OCI-LY7 (cell line): ENCODE measurements at regions not wholly inside any gene's neighbourhood (a gene's known extent, or its start where the extent isn't known, plus 50 kb on each side); places are given as distances from the start of the nearest gene placed in this dataset.
A peak's percentile ranks its signal among the peaks of the same experiment; 100 is the strongest.
"Not testable (repeated sequence)": the region's sequence is repeated elsewhere in the genome, so short reads cannot be mapped to it uniquely, and the experiment has no call there.

Experiments used
- BruUV-seq: library from RNA; stranded (reverse); fragments of 400-500 nt; replicated peaks from 2 replicates; lab custom pipeline; 2021; lab: Mats Ljungman, UMichigan
- CTCF ChIA-PET: fragments of 300-600 bp; sonication (Branson Sonifier 250); formaldehyde crosslinking; loops from one replicate; lab custom pipeline; 2022; ENCODE audit warnings: antibody characterized with exemption; ENCODE audit not compliant: unreplicated experiment; lab: Charles Lee
- POLR2A ChIA-PET: fragments of 300-600 bp; sonication (Branson Sonifier 250); formaldehyde crosslinking; loops from one replicate; lab custom pipeline; 2022; ENCODE audit warnings: antibody characterized with exemption; lab: Charles Lee
- DNase-seq: peaks from one replicate; pipeline ENCODE4 v3.0.0-alpha.2; 2015; ENCODE audit warnings: low spot score
- H2AFZ ChIP-seq: fragments of 200-600 bp; sonication (generic), shearing (Covaris generic); 2 replicates; pipeline ENCODE4 v1.6.1; 2014; ENCODE audit warnings: mild to moderate bottlenecking, antibody characterized with exemption, low read length, moderate library complexity
- H3K27ac ChIP-seq: fragments of 200-600 bp; sonication (generic); 2 replicates; pipeline ENCODE4 v1.5.1; 2014; ENCODE audit warnings: mixed run types, low read depth, mild to moderate bottlenecking, moderate library complexity, low read length, inconsistent platforms; ENCODE audit not compliant: poor library complexity, severe bottlenecking
- H3K36me3 ChIP-seq: fragments of 200-600 bp; sonication (generic); 2 replicates; pipeline ENCODE4 v1.6.1; 2014; ENCODE audit warnings: mild to moderate bottlenecking, antibody characterized with exemption, low read length, moderate library complexity, mixed read lengths; ENCODE audit not compliant: insufficient read depth
- H3K4me1 ChIP-seq: fragments of 200-600 bp; sonication (generic); 2 replicates; pipeline ENCODE4 v1.5.1; 2014; ENCODE audit warnings: mild to moderate bottlenecking, low read length; ENCODE audit not compliant: insufficient read depth, poor library complexity, severe bottlenecking
- H3K4me2 ChIP-seq: fragments of 200-600 bp; sonication (generic); 2 replicates; pipeline ENCODE4 v1.6.1; 2014; ENCODE audit warnings: mild to moderate bottlenecking, low read length
- H3K4me3 ChIP-seq: fragments of 200-600 bp; sonication (generic); 2 replicates; pipeline ENCODE4 v1.5.1; 2014; ENCODE audit warnings: mild to moderate bottlenecking, low read depth, low read length; ENCODE audit not compliant: poor library complexity, severe bottlenecking
- H3K79me2 ChIP-seq: fragments of 200-600 bp; sonication (generic); 2 replicates; pipeline ENCODE4 v1.6.1; 2016; ENCODE audit warnings: low read depth, mild to moderate bottlenecking, low read length, moderate library complexity, mixed read lengths; ENCODE audit not compliant: insufficient read depth
- H3K9me2 ChIP-seq: fragments of 200-600 bp; sonication (generic); 2 replicates; pipeline ENCODE4 v1.6.1; 2016; ENCODE audit warnings: mild to moderate bottlenecking, low read length, mixed read lengths; ENCODE audit not compliant: insufficient read depth
- H3K9me3 ChIP-seq: fragments of 200-600 bp; sonication (generic); 2 replicates; pipeline ENCODE4 v1.6.1; 2014; ENCODE audit warnings: mild to moderate bottlenecking, mixed run types, low read length, mixed read lengths
- H4K20me1 ChIP-seq: fragments of 200-600 bp; sonication (generic); 2 replicates; pipeline ENCODE4 v1.6.1; 2014; ENCODE audit warnings: mild to moderate bottlenecking, antibody characterized with exemption, low read length, moderate library complexity, mixed read lengths; ENCODE audit not compliant: insufficient read depth
- EZH2phosphoT487 ChIP-seq: fragments of 200-600 bp; sonication (generic); IDR thresholded peaks from 2 replicates; pipeline ENCODE4 v1.6.1; 2018; ENCODE audit warnings: low read depth, borderline replicate concordance, mild to moderate bottlenecking, mixed run types, antibody characterized with exemption, low read length, moderate library complexity, mixed read lengths
- intact Hi-C: fragments of 100-400 bp; cut with micrococcal nuclease; formaldehyde crosslinking; loops from one replicate; pipeline ENCODE4 v1.10.0; 2022; ENCODE audit not compliant: unreplicated experiment
- TF ChIP-seq, protein P1 (sequence below): fragments of 200-600 bp; sonication (generic); conservative IDR thresholded peaks from 2 replicates; pipeline ENCODE4 v1.5.1; 2014; ENCODE audit warnings: mild to moderate bottlenecking, antibody characterized with exemption, low read length, moderate library complexity, mixed read lengths

DNA sequence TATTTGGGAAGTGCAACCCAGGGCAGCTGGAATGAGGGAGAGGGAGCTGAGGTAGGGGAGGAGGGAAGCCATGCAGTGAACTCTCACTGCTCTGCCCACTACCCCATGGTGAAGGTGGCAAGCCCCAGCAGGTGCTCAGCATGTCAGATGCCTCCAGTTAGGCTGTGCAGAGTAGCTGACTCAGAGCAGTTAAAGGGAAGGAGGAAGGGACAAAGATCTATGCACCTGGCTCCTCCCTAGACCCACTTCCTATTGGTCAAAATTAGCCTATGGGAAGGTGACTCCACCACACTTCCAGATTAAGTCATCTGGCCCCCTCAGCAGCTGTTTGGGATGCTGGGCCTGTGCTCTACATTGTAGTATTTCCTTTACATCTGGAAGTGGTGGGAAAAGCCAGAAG lies 125.7 kb upstream of the MTPN start:
- 0 out of 2 replicates have a peak, but pooled peaks cover 12% of the 10 kb centered on the region for H3K9me3 ChIP-seq
- peak overlapping the region; percentile 22 for H2AFZ ChIP-seq
- no peak for DNase-seq
- POLR2A ChIA-PET: interaction anchor here (0.5 to 1.3 kb wide), 3 partner anchors 11 to 89 kb away, joined by 3 to 5 read pairs (median 3); no protein-coding TSS in a partner anchor
- TF ChIP-seq, protein P1, sequence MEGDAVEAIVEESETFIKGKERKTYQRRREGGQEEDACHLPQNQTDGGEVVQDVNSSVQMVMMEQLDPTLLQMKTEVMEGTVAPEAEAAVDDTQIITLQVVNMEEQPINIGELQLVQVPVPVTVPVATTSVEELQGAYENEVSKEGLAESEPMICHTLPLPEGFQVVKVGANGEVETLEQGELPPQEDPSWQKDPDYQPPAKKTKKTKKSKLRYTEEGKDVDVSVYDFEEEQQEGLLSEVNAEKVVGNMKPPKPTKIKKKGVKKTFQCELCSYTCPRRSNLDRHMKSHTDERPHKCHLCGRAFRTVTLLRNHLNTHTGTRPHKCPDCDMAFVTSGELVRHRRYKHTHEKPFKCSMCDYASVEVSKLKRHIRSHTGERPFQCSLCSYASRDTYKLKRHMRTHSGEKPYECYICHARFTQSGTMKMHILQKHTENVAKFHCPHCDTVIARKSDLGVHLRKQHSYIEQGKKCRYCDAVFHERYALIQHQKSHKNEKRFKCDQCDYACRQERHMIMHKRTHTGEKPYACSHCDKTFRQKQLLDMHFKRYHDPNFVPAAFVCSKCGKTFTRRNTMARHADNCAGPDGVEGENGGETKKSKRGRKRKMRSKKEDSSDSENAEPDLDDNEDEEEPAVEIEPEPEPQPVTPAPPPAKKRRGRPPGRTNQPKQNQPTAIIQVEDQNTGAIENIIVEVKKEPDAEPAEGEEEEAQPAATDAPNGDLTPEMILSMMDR: no peak
- no peak for TF ChIP-seq EZH2phosphoT487
- peaks cover 7% of the 10 kb centered on the region for H3K4me1 ChIP-seq
- H3K4me2 ChIP-seq: no peak overlapping the region
- BruUV-seq: no TSS peak
- CTCF ChIA-PET: no interaction called here
- intact Hi-C loops: no loop called here
- no peaks in the 10 kb centered on the region for H3K79me2 ChIP-seq
- H3K27ac ChIP-seq: no peak overlapping the region
- H3K9me2 ChIP-seq: no peaks in the 10 kb centered on the region
- H4K20me1 ChIP-seq: no peaks in the 10 kb centered on the region
- no peaks in the 10 kb centered on the region for H3K36me3 ChIP-seq
- no peak overlapping the region for H3K4me3 ChIP-seq

DNA sequence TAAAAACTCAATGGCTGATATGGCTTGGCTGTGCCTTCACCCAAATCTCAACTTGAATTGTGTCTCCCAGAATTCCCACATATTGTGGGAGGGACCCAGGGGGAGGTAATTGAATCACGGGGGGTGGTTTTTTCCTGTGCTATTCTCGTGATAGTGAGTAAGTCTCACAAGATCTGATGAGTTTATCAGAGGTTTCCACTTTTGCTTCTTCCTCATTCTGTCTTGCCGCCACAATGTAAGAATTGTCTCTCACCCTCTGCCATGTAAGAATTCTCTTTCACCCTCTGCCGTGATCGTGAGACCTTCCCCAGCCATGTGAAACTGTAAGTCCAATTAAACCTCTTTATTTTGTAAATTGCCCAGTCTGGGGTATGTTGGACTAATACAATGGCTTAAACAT lies 115.6 kb upstream of the MTPN start:
- POLR2A ChIA-PET, DNase-seq, H3K4me1 ChIP-seq, H3K79me2 ChIP-seq, H3K36me3 ChIP-seq, CTCF ChIA-PET, BruUV-seq, H3K9me3 ChIP-seq, H3K4me3 ChIP-seq, intact Hi-C loops, H4K20me1 ChIP-seq, H3K27ac ChIP-seq, H3K9me2 ChIP-seq, H2AFZ ChIP-seq, H3K4me2 ChIP-seq: not testable (repeated sequence)

DNA sequence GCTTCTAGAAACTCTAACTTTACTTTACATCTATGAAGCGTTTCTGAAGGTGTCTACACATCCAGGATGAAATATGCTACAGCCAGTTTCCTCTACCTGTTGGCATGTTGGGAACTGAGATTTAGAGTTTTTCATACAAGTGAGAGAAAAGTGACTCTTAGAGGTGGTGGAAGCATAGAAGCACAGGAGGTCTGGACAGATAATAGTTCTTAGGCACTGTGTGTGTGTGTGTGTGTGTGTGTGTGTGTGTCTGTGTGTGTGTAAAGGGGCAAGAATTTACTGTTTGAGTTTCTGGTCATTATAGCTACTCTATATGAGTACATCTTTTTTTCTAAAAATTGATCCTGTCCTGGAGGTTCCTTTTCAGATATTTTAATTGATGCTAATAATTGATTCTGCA lies 110.7 kb upstream of the MTPN start:
- no TSS peak for BruUV-seq
- H2AFZ ChIP-seq: no peak overlapping the region
- CTCF ChIA-PET: no interaction called here
- POLR2A ChIA-PET: no interaction called here
- H3K9me2 ChIP-seq: no peaks in the 10 kb centered on the region
- no peaks in the 10 kb centered on the region for H4K20me1 ChIP-seq
- H3K4me2 ChIP-seq: no peak overlapping the region
- intact Hi-C loops: no loop called here
- TF ChIP-seq, protein P1: no peak
- no peak for TF ChIP-seq EZH2phosphoT487
- no peaks in the 10 kb centered on the region for H3K9me3 ChIP-seq
- H3K79me2 ChIP-seq: no peaks in the 10 kb centered on the region
- DNase-seq: no peak
- no peaks in the 10 kb centered on the region for H3K4me1 ChIP-seq
- H3K4me3 ChIP-seq: no peak overlapping the region
- H3K27ac ChIP-seq: no peak overlapping the region
- no peaks in the 10 kb centered on the region; the same call in 1 of the 2 replicates for H3K36me3 ChIP-seq
